GM18873 (cell line): ENCODE measurements at regions not wholly inside any gene's neighbourhood (a gene's known extent, or its start where the extent isn't known, plus 50 kb on each side); places are given as distances from the start of the nearest gene placed in this dataset.
"Not testable (repeated sequence)": the region's sequence is repeated elsewhere in the genome, so short reads cannot be mapped to it uniquely, and the experiment has no call there.

Experiments
- ATAC-seq: cut with Tn5 transposase; IDR thresholded peaks from one replicate; pipeline ENCODE4 v1.9.1; 2021; ENCODE audit warnings: mild to moderate bottlenecking, moderate library complexity, moderate number of reproducible peaks; ENCODE audit not compliant: unreplicated experiment, low FRiP score

DNA sequence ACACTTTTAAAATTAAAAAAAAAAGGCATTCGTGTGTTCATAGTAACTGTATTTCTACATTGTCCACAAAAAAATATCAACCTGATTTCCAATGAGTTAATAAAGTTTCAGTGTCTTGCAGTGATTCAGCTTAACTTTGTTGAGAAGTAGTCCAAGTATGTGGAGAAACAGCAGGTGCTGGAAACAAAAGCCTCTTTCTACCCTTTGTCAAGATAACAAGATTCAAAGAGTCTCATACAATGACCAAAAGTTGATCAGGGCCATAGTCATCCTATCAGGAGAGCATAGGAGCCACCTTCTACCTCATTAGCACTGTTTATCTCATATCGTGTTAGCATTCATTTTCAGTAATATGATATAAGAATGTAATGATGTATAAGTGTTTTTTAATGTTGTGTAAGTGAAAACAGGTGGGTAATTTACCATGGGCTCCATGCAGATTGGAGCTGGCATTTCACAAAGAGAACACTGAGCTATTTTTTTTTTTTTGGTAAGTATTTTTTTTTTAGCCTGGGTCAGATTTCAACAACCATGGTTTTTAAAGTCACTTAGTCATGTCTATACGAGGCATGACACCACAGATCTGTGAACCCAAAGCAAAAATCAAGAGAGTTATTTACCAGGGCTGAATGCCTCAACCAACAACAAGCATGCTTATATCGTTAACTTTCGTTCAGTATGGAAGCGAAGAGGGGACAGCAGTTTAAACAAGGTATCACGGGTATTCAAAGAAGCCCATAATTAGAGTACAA, 165.0 kb upstream of the ZNF521 start:
- ATAC-seq, result no peak

DNA sequence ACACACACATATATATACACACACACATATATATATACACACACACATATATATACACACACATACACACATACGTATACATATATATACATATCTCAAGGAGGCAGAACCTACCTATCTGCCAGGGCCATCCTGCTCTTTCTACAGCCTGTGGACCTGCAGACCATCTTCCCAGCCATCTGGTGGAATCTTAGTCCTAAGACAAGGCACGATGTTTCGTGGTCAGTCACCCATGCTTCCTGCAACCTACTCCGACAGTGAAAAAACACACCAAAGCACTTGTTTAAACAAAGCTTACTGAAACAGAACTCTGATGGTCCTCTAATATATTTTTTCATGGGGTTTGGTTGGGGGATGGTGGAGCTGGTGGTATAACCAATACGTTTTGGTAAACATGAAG, 164.2 kb upstream of the ZNF521 start:
- no peak for ATAC-seq

DNA sequence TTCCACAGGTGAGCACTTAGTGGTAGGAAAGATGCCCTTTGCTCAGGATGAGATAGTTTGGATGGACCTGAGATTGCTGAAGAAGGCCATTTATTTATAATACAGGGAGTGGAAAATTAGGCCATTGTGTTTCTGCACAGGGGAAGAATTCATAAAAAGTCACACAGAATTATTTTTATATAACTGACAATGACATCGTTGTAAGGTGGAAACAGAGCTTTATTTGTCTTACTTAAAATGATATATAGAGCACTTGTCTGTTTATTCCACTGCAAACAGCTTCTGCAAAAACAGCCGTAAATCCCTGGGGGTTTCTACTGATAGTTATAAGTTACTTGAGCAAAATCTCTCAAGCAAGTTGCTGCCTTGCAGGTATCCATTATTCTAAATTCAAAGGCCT, 158.1 kb upstream of the ZNF521 start:
- ATAC-seq, result no peak

DNA sequence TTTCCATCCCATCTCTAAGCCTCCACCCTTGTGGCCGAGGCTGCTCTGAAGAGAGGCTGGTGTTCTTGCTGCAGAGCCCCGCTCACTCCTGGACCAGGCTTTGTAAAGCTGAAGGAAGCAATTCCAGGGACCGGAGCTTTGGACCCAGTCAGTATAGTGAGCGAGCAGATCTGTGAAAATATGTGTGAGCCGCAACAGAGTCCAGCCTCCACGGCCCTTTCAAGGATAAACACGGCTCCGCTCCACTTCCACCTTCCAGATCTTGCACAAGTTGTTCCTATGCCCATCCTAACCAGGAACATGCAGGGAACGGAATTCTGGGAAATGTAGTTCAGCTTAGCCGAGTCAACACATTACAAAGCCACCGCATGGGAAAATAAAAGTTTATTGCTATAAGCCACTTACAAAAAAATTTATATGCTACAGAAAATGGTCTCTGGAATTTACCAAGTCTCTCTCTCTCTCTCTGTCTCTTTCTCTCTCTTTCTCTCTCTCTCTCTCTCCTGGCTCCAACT, 151.7 kb upstream of the ZNF521 start:
- ATAC-seq, result no peak

DNA sequence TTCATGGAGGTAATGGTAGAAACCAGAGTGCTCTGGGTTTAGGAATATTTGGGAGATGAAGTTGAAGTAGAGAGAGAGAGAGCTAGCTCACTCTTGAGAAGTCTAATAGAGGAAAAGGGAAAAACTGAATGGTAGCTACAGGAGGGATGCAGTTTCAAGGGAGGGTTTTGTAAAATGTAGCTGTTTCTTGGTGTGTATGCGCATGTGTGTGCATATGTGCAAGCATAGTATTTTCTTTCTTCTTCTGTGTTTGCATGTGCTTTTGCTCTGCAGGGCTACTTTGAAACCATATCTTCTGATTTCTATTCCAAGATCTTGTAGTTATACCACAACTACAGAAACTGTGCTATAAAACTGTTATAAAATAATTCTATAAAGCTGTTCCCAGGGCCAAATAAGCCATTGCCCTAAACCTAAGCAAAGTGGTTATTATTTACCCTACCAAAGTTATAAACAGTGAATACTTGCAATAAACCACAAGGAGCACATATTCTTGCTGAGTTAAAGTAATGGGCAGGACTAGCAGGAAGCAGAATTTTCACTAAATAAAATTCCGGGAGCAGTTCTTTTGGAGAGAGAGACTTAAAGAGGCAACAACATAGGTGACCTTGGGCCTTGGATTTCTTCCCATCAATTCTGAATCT, 145.3 kb upstream of the ZNF521 start:
- ATAC-seq, result no peak

DNA sequence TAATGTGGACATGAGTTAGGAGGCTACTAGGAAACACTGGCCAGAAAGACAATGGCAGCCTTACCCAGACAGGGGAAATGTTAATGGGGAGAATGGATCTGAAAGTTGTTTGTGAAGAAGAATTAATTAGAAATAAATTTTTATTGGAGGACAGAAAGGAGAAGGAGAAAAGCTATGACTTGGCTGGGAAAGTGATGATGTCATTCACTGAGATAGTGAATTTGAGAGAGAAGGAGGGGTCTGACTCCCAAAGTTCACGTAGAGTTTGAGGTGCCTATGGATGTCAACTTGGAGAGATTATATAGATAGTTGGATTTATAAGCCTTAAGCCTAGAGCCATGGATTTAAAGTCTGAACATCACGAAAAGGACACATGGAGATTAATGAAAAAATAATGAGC, 144.6 kb upstream of the ZNF521 start:
- ATAC-seq, result no peak

DNA sequence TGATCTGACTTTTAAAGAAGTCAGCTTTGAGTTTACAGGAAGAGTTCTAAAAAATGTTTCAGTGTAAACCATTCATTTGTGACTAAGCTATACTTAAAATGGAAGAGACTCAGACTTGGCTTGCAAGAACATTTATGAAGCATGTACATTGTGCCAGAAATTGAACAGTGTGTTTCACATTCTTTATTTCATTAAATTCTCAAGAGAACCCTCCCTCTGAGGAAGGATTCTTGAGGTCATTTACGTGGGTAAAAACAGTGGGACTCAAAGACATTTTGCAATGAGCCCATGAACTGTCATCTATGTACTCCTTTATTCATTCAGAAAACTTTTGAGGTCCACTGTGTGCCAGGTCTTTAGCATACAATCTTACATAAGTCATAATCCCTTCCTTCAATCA, 143.6 kb upstream of the ZNF521 start:
- no peak for ATAC-seq

DNA sequence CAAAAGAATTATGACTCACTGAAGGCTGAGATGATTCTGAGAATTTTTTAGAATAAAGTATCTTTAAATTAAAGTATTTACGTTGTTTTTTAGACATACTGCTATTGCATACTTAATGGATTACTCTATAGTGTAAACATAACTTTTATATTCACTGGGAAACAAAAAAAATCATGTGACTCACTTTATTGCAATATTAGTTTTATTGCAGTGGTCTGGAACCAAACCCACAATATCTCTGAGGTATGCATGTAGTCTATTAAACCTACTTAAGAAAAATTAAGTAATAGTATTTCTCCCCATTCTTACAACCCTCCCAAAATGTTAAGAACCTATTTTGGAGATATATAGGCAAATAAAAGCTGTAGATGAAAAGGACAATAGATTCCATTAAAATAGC, 142.9 kb upstream of the ZNF521 start:
- ATAC-seq, result no peak

DNA sequence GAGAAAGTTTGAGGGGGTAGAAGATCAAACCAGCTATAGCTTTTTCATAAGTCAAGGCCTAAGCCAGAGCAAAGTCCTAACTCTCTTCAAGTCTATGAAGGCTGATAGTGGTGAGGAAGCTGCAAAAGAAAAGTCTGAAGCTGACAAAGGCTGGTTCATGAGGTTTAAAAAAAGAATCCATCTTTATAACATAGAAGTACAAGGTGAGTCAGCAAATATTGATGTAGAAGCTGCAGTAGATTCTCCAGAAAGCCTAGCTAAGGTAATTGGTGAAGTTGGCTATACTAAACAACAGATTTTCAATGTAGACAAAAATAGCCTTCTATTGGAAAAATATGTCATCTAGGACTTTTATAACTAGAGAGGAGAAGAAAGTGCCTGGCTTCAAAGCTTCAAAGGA, 141.4 kb upstream of the ZNF521 start:
- no peak for ATAC-seq

DNA sequence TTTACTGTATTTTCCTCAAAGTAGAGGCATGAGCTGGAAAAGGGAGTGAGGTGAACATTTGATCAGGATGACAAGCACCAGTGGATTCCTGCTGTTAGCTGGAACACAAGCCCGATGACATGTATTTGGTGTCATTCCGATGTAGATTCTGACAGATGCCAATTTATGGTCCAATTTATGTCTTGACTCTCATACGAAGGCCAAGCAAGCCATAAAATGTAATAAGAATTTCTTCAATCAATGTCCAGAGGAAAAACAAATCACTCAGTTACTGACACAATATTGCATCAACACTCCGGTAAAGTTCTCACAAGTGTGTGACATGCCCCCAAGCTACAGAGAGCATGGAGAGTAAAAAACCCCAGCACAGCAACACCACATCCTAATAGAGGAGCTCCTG, 138.3 kb upstream of the ZNF521 start:
- ATAC-seq, result no peak

DNA sequence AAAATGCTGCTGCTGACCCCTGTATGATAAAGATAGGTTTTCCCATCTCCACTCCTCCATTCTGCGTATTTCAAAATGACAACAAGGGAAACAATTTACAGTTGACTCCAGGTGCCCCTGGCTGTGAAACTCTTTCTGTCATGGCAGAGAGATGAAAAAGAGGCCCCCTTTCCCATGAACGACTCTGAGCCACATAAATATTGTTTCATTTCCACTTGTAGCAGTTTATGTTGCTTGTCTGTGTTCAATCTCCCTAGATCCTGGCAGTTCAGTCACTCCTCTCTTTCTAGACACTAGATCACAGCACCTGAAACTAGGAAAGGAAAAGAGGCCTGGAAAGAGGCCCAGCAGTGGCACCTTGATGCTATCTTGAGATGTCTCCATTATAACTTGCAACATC, 121.0 kb upstream of the ZNF521 start:
- ATAC-seq, result no peak

DNA sequence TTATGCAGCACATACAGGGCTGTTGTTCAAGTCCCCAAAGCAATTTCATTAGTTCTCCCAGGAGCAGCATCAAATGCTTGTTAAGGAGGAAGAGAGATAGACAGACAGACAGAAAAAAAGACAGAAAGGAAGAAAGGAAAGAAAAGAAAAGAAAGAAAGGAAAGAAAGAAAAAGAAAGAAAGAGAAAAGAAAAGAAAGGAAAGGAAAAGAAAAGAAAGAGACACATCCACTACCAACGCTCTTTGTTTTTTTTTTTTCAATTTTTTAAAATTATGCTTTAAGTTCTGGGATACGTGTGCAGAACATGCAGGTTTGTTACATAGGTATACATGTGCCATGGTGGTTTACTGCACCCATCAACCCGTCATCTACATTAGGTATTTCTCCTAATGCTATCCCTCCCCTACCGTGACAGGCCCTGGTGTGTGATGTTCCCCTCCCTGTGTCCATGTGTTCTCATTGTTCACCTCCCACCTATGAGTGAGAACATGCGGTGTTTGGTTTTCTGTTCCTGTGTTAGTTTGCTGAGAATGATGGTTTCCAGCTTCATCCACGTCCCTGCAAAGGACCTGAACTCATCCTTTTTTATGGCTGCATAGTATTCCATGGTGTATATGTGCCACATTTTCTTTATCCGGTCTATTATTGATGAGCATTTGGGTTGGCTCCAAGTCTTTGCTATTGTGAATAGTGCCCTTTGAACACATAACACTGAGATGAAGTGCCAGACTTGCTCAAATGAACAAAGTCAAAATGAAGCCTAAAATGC, 119.0 kb upstream of the ZNF521 start:
- not testable (repeated sequence) for ATAC-seq

DNA sequence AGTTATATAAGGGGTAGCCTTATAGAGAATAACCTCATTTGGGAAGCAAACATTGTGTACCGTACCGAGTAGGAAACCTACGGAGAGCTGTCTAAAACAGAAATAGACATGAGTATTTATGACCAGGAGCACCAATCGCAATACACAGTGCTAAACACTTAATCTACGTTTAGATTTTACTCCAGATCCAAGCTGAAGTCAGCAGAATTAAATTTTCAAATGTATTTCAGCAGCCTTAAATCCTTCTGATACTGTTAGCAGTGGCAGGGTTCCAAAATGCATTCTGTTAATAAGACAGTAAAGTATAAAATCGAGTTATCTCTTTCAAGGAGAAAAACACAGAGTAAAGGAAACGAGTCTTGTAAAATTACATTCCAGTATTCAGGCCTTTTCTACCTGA, 118.1 kb upstream of the ZNF521 start:
- no peak for ATAC-seq

DNA sequence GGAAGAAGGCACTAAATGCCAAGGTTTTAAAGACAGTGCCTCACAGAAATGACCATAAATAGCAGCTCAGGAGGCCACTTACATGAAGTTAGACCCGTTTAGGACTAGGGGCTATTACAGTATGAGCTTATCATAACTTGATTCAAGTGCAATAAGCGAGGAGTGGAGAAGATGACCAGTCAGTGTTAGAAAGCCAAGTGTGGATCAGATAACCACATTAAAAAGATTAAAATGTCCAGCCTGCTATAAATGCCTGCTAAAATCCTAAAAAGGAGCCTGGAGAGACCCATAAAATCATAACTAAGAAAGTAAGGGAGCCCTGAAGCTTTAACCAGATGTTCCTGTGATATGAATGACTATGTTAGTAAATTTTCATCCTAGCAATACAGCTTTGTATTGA, 117.5 kb upstream of the ZNF521 start:
- no peak for ATAC-seq

DNA sequence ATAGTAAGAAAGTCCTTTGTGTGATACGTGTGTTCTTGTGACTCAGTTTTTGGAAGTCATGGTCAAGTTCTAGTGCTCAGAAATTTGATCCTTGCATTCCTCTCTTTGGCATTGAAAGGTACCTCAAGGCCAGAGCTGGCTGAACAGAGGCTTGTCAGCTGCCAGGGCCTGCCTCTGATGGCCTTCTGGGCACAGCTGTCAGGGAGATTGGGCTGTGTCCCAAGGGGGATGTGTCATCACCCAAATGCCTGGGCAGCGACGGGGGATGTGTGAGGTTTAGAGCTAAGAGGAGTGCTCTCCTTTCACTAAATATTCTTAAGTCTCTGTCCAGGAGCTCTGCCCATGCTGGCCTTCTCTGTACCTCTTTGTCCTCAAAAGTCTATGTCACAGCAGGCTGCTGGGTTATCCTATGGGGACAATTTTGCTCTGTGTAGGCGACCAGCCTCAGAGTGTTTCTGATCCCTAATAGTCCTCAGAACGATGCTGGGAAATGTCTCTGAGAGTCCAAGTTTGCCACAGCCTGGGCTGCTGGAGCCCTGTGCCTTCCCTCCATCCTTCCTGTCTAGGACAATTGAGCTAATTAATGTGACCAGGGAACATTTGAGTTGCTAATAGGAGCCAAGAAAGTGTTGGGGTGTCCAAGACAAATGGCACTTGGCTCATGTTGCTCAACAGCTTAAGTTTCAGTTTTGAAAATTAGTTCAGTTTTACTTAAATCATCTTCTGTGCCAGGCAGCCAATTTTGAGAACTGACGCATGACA, 115.4 kb upstream of the ZNF521 start:
- no peak for ATAC-seq

DNA sequence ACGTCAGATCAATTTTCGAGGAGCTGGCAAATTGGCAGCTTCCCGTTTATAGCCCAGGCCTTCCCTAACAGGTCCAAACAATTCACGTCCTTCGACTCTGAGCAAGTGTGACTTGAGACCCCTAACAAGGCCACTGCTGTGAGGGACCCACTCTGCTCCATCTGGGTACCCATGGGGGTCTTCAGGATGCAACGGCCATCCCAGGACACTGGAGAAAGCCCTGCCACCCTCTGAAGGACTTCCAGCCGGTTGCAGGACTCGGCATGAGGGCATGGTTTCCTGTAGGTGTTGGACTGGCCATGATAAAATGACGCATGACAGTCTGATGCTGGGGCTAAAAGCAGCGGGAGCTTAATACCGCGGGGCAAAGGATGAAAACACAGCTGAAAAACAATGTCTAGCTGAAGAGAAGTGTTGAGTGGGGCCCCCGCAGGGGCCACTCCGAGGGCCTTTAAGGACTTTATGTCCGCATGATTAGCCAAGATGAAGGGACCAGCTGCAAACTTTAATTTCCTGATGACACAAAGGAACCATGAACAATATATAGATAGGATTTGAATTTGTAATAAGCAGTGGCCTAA, 113.3 kb upstream of the ZNF521 start:
- no peak for ATAC-seq

DNA sequence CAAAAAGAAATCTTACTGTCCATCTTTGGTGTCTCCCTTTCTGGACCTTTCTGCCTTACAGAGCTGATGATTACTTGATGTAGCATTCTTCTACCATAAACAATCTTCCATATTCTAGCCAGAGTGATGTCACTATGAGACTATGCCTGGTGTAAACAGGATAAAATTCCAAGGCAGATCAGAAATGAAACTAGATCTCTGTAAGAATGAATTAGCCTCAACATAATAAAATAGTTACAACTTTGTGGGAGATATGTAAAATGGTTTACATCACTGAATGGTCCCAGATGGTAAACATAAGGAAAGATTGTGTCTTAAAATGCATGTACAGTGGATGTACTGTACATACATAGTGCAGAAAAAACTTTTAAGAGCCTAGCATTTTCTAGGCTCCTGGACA, 112.3 kb upstream of the ZNF521 start:
- ATAC-seq, result no peak

DNA sequence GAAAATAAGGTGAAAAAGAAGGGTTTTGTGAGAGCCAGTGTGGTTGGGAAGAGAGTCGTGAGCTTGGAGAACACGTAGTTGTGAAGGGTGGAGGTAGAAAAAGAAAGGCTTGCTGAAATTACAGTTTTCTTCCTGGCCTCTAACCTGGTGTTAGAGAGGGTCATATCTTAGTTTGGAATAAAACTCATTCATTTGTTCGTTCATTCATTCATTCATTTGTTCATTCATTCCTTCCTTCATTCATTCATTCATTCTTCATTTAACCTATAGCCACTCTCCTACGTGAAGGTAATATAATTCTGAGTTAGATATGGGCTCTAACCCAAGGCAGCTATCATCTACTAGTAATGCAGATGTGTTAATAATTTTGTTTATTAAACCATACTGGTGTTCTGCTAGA, 111.8 kb upstream of the ZNF521 start:
- ATAC-seq, result no peak

DNA sequence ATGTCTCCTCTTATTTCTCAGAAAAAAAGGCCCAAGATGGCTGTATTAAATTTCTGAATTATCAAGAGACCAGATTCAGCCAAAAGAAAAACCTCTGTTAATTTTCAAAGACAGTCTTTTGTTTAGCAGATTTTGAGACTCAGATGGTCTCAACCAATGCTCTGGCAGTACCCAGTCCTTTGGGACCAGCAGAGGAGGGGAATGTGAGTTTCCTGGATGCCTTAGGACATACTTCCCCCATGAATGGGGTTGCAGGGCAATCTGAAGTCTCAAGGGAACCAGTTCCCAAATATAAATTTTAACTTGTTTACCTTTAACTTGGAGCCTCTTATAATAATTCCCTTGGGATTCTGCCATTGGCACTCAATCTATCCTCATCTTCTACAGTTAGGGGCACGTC, 107.8 kb upstream of the ZNF521 start:
- no peak for ATAC-seq

DNA sequence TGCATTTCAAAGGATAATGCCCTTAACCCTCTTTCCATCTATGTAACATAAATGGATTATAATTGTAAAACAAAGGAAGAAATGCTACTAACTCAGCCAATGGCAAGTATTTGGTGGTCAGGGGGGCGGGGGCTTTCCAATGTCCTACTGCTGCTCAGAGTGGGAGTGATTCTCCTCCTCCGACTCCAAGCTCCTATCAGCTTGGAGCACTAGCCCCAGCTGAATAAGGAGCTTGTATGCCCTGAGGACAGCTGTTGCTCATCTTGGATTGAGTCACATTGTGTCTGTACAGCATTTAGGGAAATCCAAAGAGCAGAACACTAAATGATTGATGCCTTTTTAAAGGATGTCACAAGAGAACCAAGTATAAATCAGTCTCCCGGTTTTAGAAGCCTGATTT, 105.6 kb upstream of the ZNF521 start:
- ATAC-seq, result no peak
